GM12892 (cell line): ENCODE measurements at regions not wholly inside any gene's neighbourhood (a gene's known extent, or its start where the extent isn't known, plus 50 kb on each side); places are given as distances from the start of the nearest gene placed in this dataset.

Source experiments
- POLR2A ChIP-seq: IDR thresholded peaks from 2 replicates; pipeline ENCODE4 v1.6.1; 2011; ENCODE audit warnings: low read depth, low read length, control low read depth
- POLR2AphosphoS5 ChIP-seq: IDR thresholded peaks from 2 replicates; pipeline ENCODE4 v1.6.1; 2011; ENCODE audit warnings: low read depth, low read length, control low read depth
- TAF1 ChIP-seq: IDR thresholded peaks from 2 replicates; pipeline ENCODE4 v1.6.1; 2011; ENCODE audit warnings: low read depth, mild to moderate bottlenecking, control low read depth, low read length, borderline replicate concordance

DNA sequence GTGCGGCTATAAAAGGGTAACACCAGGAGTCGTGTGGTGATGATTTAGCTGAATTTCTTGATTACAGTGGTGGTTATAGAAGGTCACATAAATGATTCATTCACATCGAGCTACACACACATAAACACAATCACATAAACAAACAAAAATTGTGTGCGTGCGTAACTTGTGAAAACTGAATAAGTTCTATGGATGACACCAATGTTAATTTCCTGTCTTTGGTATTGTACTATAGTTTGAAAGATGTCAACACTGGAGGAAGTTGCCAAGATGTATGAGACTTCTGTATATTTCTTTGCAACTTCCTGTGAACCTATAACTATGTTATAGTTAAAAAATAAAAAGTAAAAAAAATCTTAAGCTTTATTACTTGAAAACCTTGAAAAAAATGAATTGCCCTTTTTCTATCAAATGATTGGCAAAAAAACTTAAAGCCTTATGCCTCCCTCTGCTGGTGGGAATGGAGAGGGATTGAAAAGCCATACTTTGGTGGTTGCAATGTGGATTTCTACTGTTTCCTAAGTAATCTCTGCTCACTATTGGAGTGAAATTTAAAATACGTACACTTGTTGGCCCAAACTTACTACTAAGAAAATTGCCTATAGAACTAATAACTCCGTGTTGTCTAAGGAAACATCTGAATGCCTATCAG lies 227.7 kb downstream of the RPIA start:
- TF ChIP-seq TAF1 = no peak
- TF ChIP-seq POLR2A = no peak
- no peak for TF ChIP-seq POLR2AphosphoS5
